Loucy (cell line): ENCODE measurements at regions not wholly inside any gene's neighbourhood (a gene's known extent, or its start where the extent isn't known, plus 50 kb on each side); places are given as distances from the start of the nearest gene placed in this dataset.

Experiments used
- CTCF ChIP-seq: fragments of 200-600 bp; sonication (generic); conservative IDR thresholded peaks from 2 replicates; pipeline ENCODE4 v1.5.1; 2014; ENCODE audit warnings: mild to moderate bottlenecking, antibody characterized with exemption, low read length
- EZH2phosphoT487 ChIP-seq: fragments of 200-600 bp; IDR thresholded peaks from 2 replicates; pipeline ENCODE4 v1.6.1; 2018; ENCODE audit warnings: antibody characterized with exemption, mild to moderate bottlenecking, moderate library complexity, borderline replicate concordance

- TF ChIP-seq CTCF: no peak
- no peak for TF ChIP-seq EZH2phosphoT487
Measured at GRCh38 chr3:94615275-94616065, 552.6 kb downstream of the NSUN3 start.
